ENCODE measurements at regions not wholly inside any gene's neighbourhood (a gene's known extent, or its start where the extent isn't known, plus 50 kb on each side); places are given as distances from the start of the nearest gene placed in this dataset.

- TF ChIP-seq CTCF (IDR thresholded peaks at IDR 0.05) (no peak), POLR2A (IDR thresholded peaks at IDR 0.05) (no peak), POLR2AphosphoS5 (IDR thresholded peaks at IDR 0.05; ENCODE audit: insufficient read depth in 1 of 2, low read depth in 1 of 2) (no peak)
Measured at GRCh38 chr6:79798841-79799240, 148.5 kb downstream of the ELOVL4 start.

Data from vagina (tissue), 2 donors.